ENCODE measurements at regions not wholly inside any gene's neighbourhood (a gene's known extent, or its start where the extent isn't known, plus 50 kb on each side); places are given as distances from the start of the nearest gene placed in this dataset.
A peak's percentile ranks its signal among the peaks of the same experiment; 100 is the strongest.
"Not testable (repeated sequence)": the region's sequence is repeated elsewhere in the genome, so short reads cannot be mapped to it uniquely, and the experiment has no call there.

- no peak for DNase-seq
These were observed 91.5 kb upstream of the KCNE2 start for GRCh38 chr21:34272321-34272720.

- DNase-seq, result no peak
These were observed 89.8 kb upstream of the KCNE2 start for GRCh38 chr21:34274001-34274400.

GRCh38 chr21:34276711-34277425 is 86.9 kb upstream of the KCNE2 start:
- DNase-seq, result peak; percentile 4

- DNase-seq, result no peak
These were observed 85.4 kb upstream of the KCNE2 start for GRCh38 chr21:34278451-34278850.

GRCh38 chr21:34279285-34279684 is 84.5 kb upstream of the KCNE2 start:
- no peak for DNase-seq

GRCh38 chr21:34279883-34280282 is 83.9 kb upstream of the KCNE2 start:
- DNase-seq, result no peak

- DNase-seq, result peak; percentile 90
These were observed 83.4 kb upstream of the KCNE2 start for GRCh38 chr21:34280389-34280795.

GRCh38 chr21:34280959-34281358 is 82.8 kb upstream of the KCNE2 start:
- DNase-seq, result no peak

- DNase-seq, result no peak
These were observed 81.6 kb upstream of the KCNE2 start for GRCh38 chr21:34282223-34282622.

GRCh38 chr21:34284666-34285065 is 79.1 kb upstream of the KCNE2 start:
- DNase-seq, result no peak

- not testable (repeated sequence) for DNase-seq
These were observed 75.8 kb upstream of the KCNE2 start for GRCh38 chr21:34288042-34288441.

- DNase-seq, result no peak
These were observed 74.0 kb upstream of the KCNE2 start for GRCh38 chr21:34289856-34290255.

- DNase-seq, result no peak
These were observed 66.9 kb upstream of the KCNE2 start for GRCh38 chr21:34296878-34297277.

- DNase-seq, result no peak
These were observed 65.2 kb upstream of the KCNE2 start for GRCh38 chr21:34298534-34299167.

GRCh38 chr21:34299168-34299539 is 64.7 kb upstream of the KCNE2 start:
- DNase-seq, result no peak

GRCh38 chr21:34302521-34302920 is 61.3 kb upstream of the KCNE2 start:
- DNase-seq, result peak; percentile 43

- DNase-seq, result no peak
These were observed 57.9 kb upstream of the KCNE2 start for GRCh38 chr21:34305605-34306604.

GRCh38 chr21:34307991-34308532 is 55.7 kb upstream of the KCNE2 start:
- DNase-seq, result no peak

- no peak for DNase-seq
These were observed 52.1 kb upstream of the KCNE2 start for GRCh38 chr21:34311561-34312330.

- no peak for DNase-seq
These were observed 50.7 kb upstream of the KCNE2 start for GRCh38 chr21:34313116-34313515.
